Panc1 (cell line): ENCODE measurements at regions not wholly inside any gene's neighbourhood (a gene's known extent, or its start where the extent isn't known, plus 50 kb on each side); places are given as distances from the start of the nearest gene placed in this dataset.

Experiments
- CTCF ChIP-seq: fragments of 450-650 bp; IDR thresholded peaks from 2 replicates; pipeline ENCODE4 v1.5.1; 2017; ENCODE audit warnings: mild to moderate bottlenecking
- REST ChIP-seq, 2 experiments: IDR thresholded peaks; 2 replicates each; pipeline ENCODE4 v1.6.1; 2011 to 2012; ENCODE audit warnings: low read depth in 2 of 2, control low read depth in 1 of 2, low read length in 1 of 2, mild to moderate bottlenecking in 1 of 2, moderate library complexity in 1 of 2; ENCODE audit not compliant: insufficient read depth in 1 of 2
- SIN3A ChIP-seq: IDR thresholded peaks from 2 replicates; pipeline ENCODE4 v1.6.1; 2012; ENCODE audit warnings: low read depth, mild to moderate bottlenecking, low read length, moderate library complexity, borderline replicate concordance; ENCODE audit not compliant: insufficient read depth
- TCF7L2 ChIP-seq: IDR thresholded peaks from 2 replicates; pipeline ENCODE4 v1.6.1; 2011; ENCODE audit warnings: mild to moderate bottlenecking, low read depth, low read length, inconsistent platforms

GRCh38 chr3:81998907-81999306 is 237.5 kb upstream of the GBE1 start:
- no peak for TF ChIP-seq CTCF
- TF ChIP-seq REST (IDR thresholded peaks at IDR 0.05; ENCODE audit: insufficient read depth in 1 of 2, low read depth in 2 of 2, low read length in 1 of 2) = no peak
- TF ChIP-seq SIN3A = no peak
- no peak for TF ChIP-seq TCF7L2
